Endothelial cell of umbilical vein (primary cell): ENCODE measurements at regions not wholly inside any gene's neighbourhood (a gene's known extent, or its start where the extent isn't known, plus 50 kb on each side); places are given as distances from the start of the nearest gene placed in this dataset.

Experiments used
- BruUV-seq: library from RNA; stranded (reverse); fragments of 400-500 nt; replicated peaks from 2 replicates; lab custom pipeline; 2021; lab: Mats Ljungman, UMichigan
- CTCF ChIA-PET: fragments of 300-600, 350-600 bp; sonication (Branson Sonifier 250); formaldehyde crosslinking; loops from one replicate; lab custom pipeline; 2021; ENCODE audit warnings: antibody characterized with exemption, inconsistent platforms; lab: Charles Lee
- POLR2A ChIA-PET: fragments of 300-600, 350-600 bp; sonication (Branson Sonifier 250); formaldehyde crosslinking; loops from one replicate; lab custom pipeline; 2021; ENCODE audit warnings: antibody characterized with exemption, inconsistent platforms; lab: Charles Lee
- DNase-seq: peaks from one replicate; pipeline ENCODE4 v3.0.0-alpha.2; 2011; ENCODE audit warnings: low read depth, low spot score
- FAIRE-seq: peaks from 2 replicates; lab custom pipeline; 2011; peaks lifted over from hg19 to GRCh38; lab: Jason Lieb, UNC
- H2AFZ ChIP-seq: 2 replicates; pipeline ENCODE4 v1.6.0; 2012; ENCODE audit warnings: low read depth, low read length, control low read depth, inconsistent platforms
- H3K27ac ChIP-seq: 2 replicates; pipeline ENCODE4 v1.5.1; 2011; ENCODE audit warnings: low read depth, mild to moderate bottlenecking, control low read depth, low read length, moderate library complexity; ENCODE audit not compliant: insufficient read depth
- H3K27me3 ChIP-seq, 2 experiments: 2 replicates each; pipeline versions ENCODE4 v1.6.0 to v1.6.1; 2011; ENCODE audit warnings: low read length in 2 of 2, mixed read lengths in 1 of 2; ENCODE audit not compliant: control insufficient read depth in 2 of 2, insufficient read depth in 2 of 2
- H3K36me3 ChIP-seq, 2 experiments: 2 replicates in 1 of 2; 3 replicates in 1 of 2; pipeline ENCODE4 v1.5.1; 2011; ENCODE audit warnings: low read length in 2 of 2, mild to moderate bottlenecking in 1 of 2, moderate library complexity in 1 of 2; ENCODE audit not compliant: control insufficient read depth in 2 of 2, insufficient read depth in 2 of 2; ENCODE audit errors: extremely low read depth in 1 of 2
- H3K4me1 ChIP-seq: 3 replicates; pipeline ENCODE4 v1.5.1; 2011; ENCODE audit warnings: mild to moderate bottlenecking, low read length; ENCODE audit not compliant: control insufficient read depth, insufficient read depth; ENCODE audit errors: extremely low read depth
- H3K4me2 ChIP-seq: 2 replicates; pipeline ENCODE4 v1.6.1; 2011; ENCODE audit warnings: low read length, control low read depth, mixed read lengths; ENCODE audit not compliant: insufficient read depth
- H3K4me3 ChIP-seq, 3 experiments: fragments of 200-600 bp in 1 of 3; sonication (generic), shearing (Covaris generic) in 1 of 3; replicated peaks in 1 of 3; 2 replicates each; pipeline ENCODE4 v1.5.1; 2011 to 2016; ENCODE audit warnings: control low read depth in 3 of 3, low read length in 3 of 3, mild to moderate bottlenecking in 2 of 3, inconsistent platforms in 1 of 3, low read depth in 1 of 3, moderate library complexity in 1 of 3; ENCODE audit not compliant: insufficient read depth in 1 of 3
- H3K79me2 ChIP-seq: 2 replicates; pipeline ENCODE4 v1.6.0; 2012; ENCODE audit warnings: low read length, inconsistent platforms; ENCODE audit not compliant: control insufficient read depth, insufficient read depth
- H3K9ac ChIP-seq: replicated peaks from 2 replicates; pipeline ENCODE3; 2011; ENCODE audit warnings: low read length, control low read depth; ENCODE audit not compliant: insufficient read depth; ENCODE audit errors: extremely low read depth
- H3K9me1 ChIP-seq: replicated peaks from 3 replicates; pipeline ENCODE4 v1.6.0; 2011; ENCODE audit warnings: mild to moderate bottlenecking, low read length; ENCODE audit not compliant: control insufficient read depth, insufficient read depth; ENCODE audit errors: extremely low read depth
- H3K9me3 ChIP-seq: replicated peaks from 2 replicates; pipeline ENCODE4 v1.5.1; 2012; ENCODE audit warnings: low read length, inconsistent platforms; ENCODE audit not compliant: control insufficient read depth, insufficient read depth
- H4K20me1 ChIP-seq: replicated peaks from 2 replicates; pipeline ENCODE3; 2011; ENCODE audit warnings: mild to moderate bottlenecking, low read length; ENCODE audit not compliant: control insufficient read depth, insufficient read depth; ENCODE audit errors: extremely low read depth
- CTCF ChIP-seq, 2 donors: IDR thresholded peaks; 1 replicate in 1 of 2; 2 replicates in 1 of 2; pipeline ENCODE4 v1.5.1; 2011; ENCODE audit warnings: low read length in 2 of 2, mild to moderate bottlenecking in 2 of 2, moderate library complexity in 2 of 2, control low read depth in 1 of 2, inconsistent platforms in 1 of 2, low read depth in 1 of 2; ENCODE audit not compliant: insufficient read depth in 1 of 2; ENCODE audit errors: extremely low read depth in 1 of 2
- EZH2 ChIP-seq: IDR thresholded peaks from 2 replicates; pipeline ENCODE4 v1.6.1; 2012; ENCODE audit warnings: borderline replicate concordance, low read depth, mild to moderate bottlenecking, moderate library complexity, low read length, inconsistent platforms; ENCODE audit not compliant: severe bottlenecking
- FOS ChIP-seq: IDR thresholded peaks from 2 replicates; pipeline ENCODE4 v1.6.1; 2011; ENCODE audit warnings: mild to moderate bottlenecking, low read length, moderate library complexity, borderline replicate concordance; ENCODE audit not compliant: insufficient read depth
- GATA2 ChIP-seq: IDR thresholded peaks from 2 replicates; pipeline ENCODE4 v1.7.0; 2011; ENCODE audit warnings: low read depth, mild to moderate bottlenecking, moderate library complexity, mixed read lengths, low read length; ENCODE audit not compliant: insufficient read length, insufficient read depth
- JUN ChIP-seq: IDR thresholded peaks from 2 replicates; pipeline ENCODE4 v1.6.1; 2011; ENCODE audit warnings: borderline replicate concordance, low read depth; ENCODE audit not compliant: insufficient read length, insufficient read depth
- MYC ChIP-seq: IDR thresholded peaks from one replicate; pipeline ENCODE4 v1.6.1; 2011; ENCODE audit warnings: mild to moderate bottlenecking, low read depth, low read length
- POLR2A ChIP-seq: IDR thresholded peaks from 2 replicates; pipeline ENCODE4 v1.6.1; 2012; ENCODE audit warnings: low read depth, mild to moderate bottlenecking, control low read depth, low read length
- POLR2AphosphoS5 ChIP-seq: IDR thresholded peaks from 2 replicates; pipeline ENCODE4 v1.6.1; 2012; ENCODE audit warnings: low read depth, mild to moderate bottlenecking, control low read depth, low read length, moderate library complexity; ENCODE audit not compliant: insufficient read depth
- dilution Hi-C: fragments of 300-500 bp; cut with MboI; formaldehyde crosslinking; loops from one replicate; pipeline ENCODE4 v1.15.0; 2019; ENCODE audit warnings: low sequenced_read_pairs; ENCODE audit not compliant: extremely low pct_ligation_motif_present
- intact Hi-C: fragments of 100-400 bp; cut with micrococcal nuclease; formaldehyde crosslinking; loops from one replicate; pipeline ENCODE4 v1.10.0; 2022
- TF ChIP-seq, protein P1 (sequence below): IDR thresholded peaks from 2 replicates; pipeline ENCODE4 v1.6.1; 2011; ENCODE audit not compliant: insufficient read depth, insufficient read length

- dilution Hi-C loops: no loop called here
- Histone ChIP-seq H4K20me1 (no peaks in the 10 kb centered on the region), H3K9me3 (no peaks in the 10 kb centered on the region), H3K79me2 (no peaks in the 10 kb centered on the region), H3K27ac (no peak overlapping the region), H3K9ac (no peak overlapping the region), H2AFZ (no peak overlapping the region), H3K27me3 (no peaks in the 10 kb centered on the region), H3K9me1 (no peaks in the 10 kb centered on the region), H3K4me3 (no peak overlapping the region), H3K36me3 (no peaks in the 10 kb centered on the region), H3K4me1 (no peaks in the 10 kb centered on the region), H3K4me2 (no peak overlapping the region)
- FAIRE-seq (no peak), DNase-seq (no peak)
- intact Hi-C loops: no loop called here
- no TSS peak for BruUV-seq
- POLR2A ChIA-PET: no interaction called here
- CTCF ChIA-PET: no interaction called here
- TF ChIP-seq FOS (no peak), GATA2 (no peak), POLR2AphosphoS5 (no peak), EZH2 (no peak), POLR2A (no peak), JUN (no peak)
- TF ChIP-seq, protein P1, sequence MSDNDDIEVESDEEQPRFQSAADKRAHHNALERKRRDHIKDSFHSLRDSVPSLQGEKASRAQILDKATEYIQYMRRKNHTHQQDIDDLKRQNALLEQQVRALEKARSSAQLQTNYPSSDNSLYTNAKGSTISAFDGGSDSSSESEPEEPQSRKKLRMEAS: no peak
These were observed 1002.7 kb downstream of the CDH18 start for GRCh38 chr5:18985171-18985758.

GRCh38 chr5:18987101-18987500 lies 1000.9 kb downstream of the CDH18 start:
- no peaks in the 10 kb centered on the region for H3K79me2 ChIP-seq
- no peak overlapping the region for H3K4me3 ChIP-seq
- no peaks in the 10 kb centered on the region for H3K9me3 ChIP-seq
- no peak for FAIRE-seq
- H4K20me1 ChIP-seq: no peaks in the 10 kb centered on the region
- intact Hi-C loops: no loop called here
- no peak overlapping the region for H2AFZ ChIP-seq
- no peaks in the 10 kb centered on the region for H3K9me1 ChIP-seq
- CTCF ChIA-PET: no interaction called here
- H3K4me2 ChIP-seq: no peak overlapping the region
- no TSS peak for BruUV-seq
- no peaks in the 10 kb centered on the region for H3K27me3 ChIP-seq
- TF ChIP-seq FOS (no peak), CTCF (IDR thresholded peaks at IDR 0.05; ENCODE audit: extremely low read depth in 1 of 2, insufficient read depth in 1 of 2, low read depth in 1 of 2, low read length in 2 of 2) (no peak), GATA2 (no peak), JUN (no peak), POLR2A (no peak), EZH2 (no peak), POLR2AphosphoS5 (no peak), MYC (no peak)
- TF ChIP-seq, protein P1: no peak
- no peak overlapping the region for H3K27ac ChIP-seq
- POLR2A ChIA-PET: no interaction called here
- H3K36me3 ChIP-seq: no peaks in the 10 kb centered on the region
- dilution Hi-C loops: no loop called here
- no peaks in the 10 kb centered on the region for H3K4me1 ChIP-seq
- DNase-seq: no peak
- no peak overlapping the region for H3K9ac ChIP-seq
